SK-N-SH treated with all-trans-retinoic acid at 6 μM for 48 hours (cell line): ENCODE measurements at regions not wholly inside any gene's neighbourhood (a gene's known extent, or its start where the extent isn't known, plus 50 kb on each side); places are given as distances from the start of the nearest gene placed in this dataset.

Experiments used
- ATAC-seq: fragments of 200-7000 bp; cut with Tn5 transposase; 3 replicates; pipeline ENCODE4 v1.9.1; 2020; ENCODE audit warnings: mild to moderate bottlenecking, moderate library complexity
- ARNTL ChIP-seq: fragments of 450-650 bp; formaldehyde crosslinking; IDR thresholded peaks from 2 replicates; pipeline ENCODE4 v1.5.0; 2020; ENCODE audit warnings: low read depth, mild to moderate bottlenecking, moderate library complexity, borderline replicate concordance
- BACH2 ChIP-seq: fragments of 250-450 bp; sonication (Bioruptor Pico); IDR thresholded peaks from 2 replicates; pipeline ENCODE4 v1.9.0; 2021; ENCODE audit warnings: mild to moderate bottlenecking, borderline replicate concordance
- CSDC2 ChIP-seq: fragments of 250-450 bp; sonication (Bioruptor Pico); IDR thresholded peaks from 2 replicates; pipeline ENCODE4 v1.5.0; 2020; ENCODE audit warnings: mild to moderate bottlenecking, moderate library complexity
- ESRRG ChIP-seq: fragments of 250-450 bp; sonication (Bioruptor Pico); IDR thresholded peaks from 2 replicates; pipeline ENCODE4 v1.6.1; 2021; ENCODE audit warnings: mild to moderate bottlenecking
- GLIS3 ChIP-seq: fragments of 250-450 bp; sonication (Bioruptor Pico); IDR thresholded peaks from 2 replicates; pipeline ENCODE4 v1.5.0; 2020; ENCODE audit warnings: mild to moderate bottlenecking, moderate library complexity
- ISL1 ChIP-seq: fragments of 250-450 bp; sonication (Bioruptor Pico); IDR thresholded peaks from 2 replicates; pipeline ENCODE4 v2.1.2; 2022; ENCODE audit warnings: mild to moderate bottlenecking, moderate library complexity
- OSR1 ChIP-seq: fragments of 250-450 bp; sonication (Bioruptor Pico); IDR thresholded peaks from 2 replicates; pipeline ENCODE4 v1.8.0; 2022; ENCODE audit warnings: moderate library complexity, mild to moderate bottlenecking, inconsistent platforms
- POU6F1 ChIP-seq: fragments of 250-450 bp; sonication (Bioruptor Pico); IDR thresholded peaks from 2 replicates; pipeline ENCODE4 v1.8.0; 2021; ENCODE audit warnings: low read depth, mild to moderate bottlenecking, moderate library complexity, borderline replicate concordance
- PPARA ChIP-seq: fragments of 250-450 bp; sonication (Bioruptor Pico); IDR thresholded peaks from 2 replicates; pipeline ENCODE4 v1.5.0; 2020; ENCODE audit warnings: mild to moderate bottlenecking, borderline replicate concordance
- RARB ChIP-seq: fragments of 250-450 bp; sonication (Bioruptor Pico); IDR thresholded peaks from 2 replicates; pipeline ENCODE4 v1.8.0; 2021; ENCODE audit warnings: mild to moderate bottlenecking, moderate library complexity
- SNAI2 ChIP-seq: fragments of 250-450 bp; sonication (Bioruptor Pico); IDR thresholded peaks from 2 replicates; pipeline ENCODE4 v1.5.0; 2020; ENCODE audit warnings: mild to moderate bottlenecking, moderate library complexity
- TOX ChIP-seq: fragments of 250-450 bp; sonication (Bioruptor Pico); IDR thresholded peaks from 2 replicates; pipeline ENCODE4 v1.8.0; 2021; ENCODE audit warnings: mild to moderate bottlenecking, moderate library complexity, borderline replicate concordance
- TSHZ2 ChIP-seq: fragments of 250-450 bp; sonication (Bioruptor Pico); IDR thresholded peaks from 2 replicates; pipeline ENCODE4 v1.5.0; 2020; ENCODE audit warnings: mild to moderate bottlenecking, moderate library complexity
- ZC3H10 ChIP-seq: fragments of 250-450 bp; sonication (Bioruptor Pico); IDR thresholded peaks from 2 replicates; pipeline ENCODE4 v1.5.1; 2021; ENCODE audit warnings: mild to moderate bottlenecking, moderate library complexity
- ZFP3 ChIP-seq: fragments of 250-450 bp; sonication (Bioruptor Pico); IDR thresholded peaks from 2 replicates; pipeline ENCODE4 v1.5.0; 2020; ENCODE audit warnings: mild to moderate bottlenecking, moderate library complexity
- ZNF565 ChIP-seq: fragments of 450-650 bp; formaldehyde crosslinking; conservative IDR thresholded peaks from 2 replicates; pipeline ENCODE4 v1.5.0; 2020; ENCODE audit warnings: low read depth, mild to moderate bottlenecking, moderate library complexity
- ZNF70 ChIP-seq: fragments of 450-650 bp; formaldehyde crosslinking; IDR thresholded peaks from 2 replicates; pipeline ENCODE4 v1.5.0; 2020; ENCODE audit warnings: mild to moderate bottlenecking, moderate library complexity
- ZNF8 ChIP-seq: fragments of 450-650 bp; formaldehyde crosslinking; IDR thresholded peaks from 2 replicates; pipeline ENCODE4 v1.5.0; 2020; ENCODE audit warnings: mild to moderate bottlenecking, moderate library complexity
- TF ChIP-seq, protein P1 (sequence below): fragments of 250-450 bp; sonication (Bioruptor Pico); IDR thresholded peaks from 2 replicates; pipeline ENCODE4 v1.5.1; 2020; ENCODE audit warnings: low read depth, mild to moderate bottlenecking, moderate library complexity
- TF ChIP-seq, protein P2 (sequence below): fragments of 250-450 bp; sonication (Bioruptor Pico); IDR thresholded peaks from 2 replicates; pipeline ENCODE4 v1.8.0; 2020; ENCODE audit warnings: mild to moderate bottlenecking, moderate library complexity, borderline replicate concordance

GRCh38 chr10:71040343-71040742, 152.0 kb upstream of the PCBD1 start:
- TF ChIP-seq RARB (CRISPR knock-in tag), result no peak
- TF ChIP-seq POU6F1, result no peak
- no peak for TF ChIP-seq BACH2 (CRISPR knock-in tag)
- no peak for TF ChIP-seq ZNF565 (CRISPR knock-in tag)
- TF ChIP-seq ZC3H10 (CRISPR knock-in tag), result no peak
- TF ChIP-seq TSHZ2 (CRISPR knock-in tag), result no peak
- no peak for TF ChIP-seq ISL1 (CRISPR knock-in tag)
- ATAC-seq, result no peak

GRCh38 chr10:71040846-71041605, 152.7 kb upstream of the PCBD1 start:
- ATAC-seq, result peak; percentile 18; the same call in 1 of the 3 replicates
- TF ChIP-seq OSR1 (CRISPR knock-in tag), result no peak
- no peak for TF ChIP-seq PPARA
- no peak for TF ChIP-seq TSHZ2 (CRISPR knock-in tag)
- TF ChIP-seq RARB (CRISPR knock-in tag), result no peak
- TF ChIP-seq ZFP3 (CRISPR knock-in tag), result no peak
- no peak for TF ChIP-seq GLIS3 (CRISPR knock-in tag)
- TF ChIP-seq ESRRG, result no peak
- no peak for TF ChIP-seq ISL1 (CRISPR knock-in tag)
- TF ChIP-seq SNAI2, result no peak
- no peak for TF ChIP-seq ARNTL (CRISPR knock-in tag)
- no peak for TF ChIP-seq ZNF565 (CRISPR knock-in tag)
- TF ChIP-seq ZNF8 (CRISPR knock-in tag), result no peak
- TF ChIP-seq, protein P1, sequence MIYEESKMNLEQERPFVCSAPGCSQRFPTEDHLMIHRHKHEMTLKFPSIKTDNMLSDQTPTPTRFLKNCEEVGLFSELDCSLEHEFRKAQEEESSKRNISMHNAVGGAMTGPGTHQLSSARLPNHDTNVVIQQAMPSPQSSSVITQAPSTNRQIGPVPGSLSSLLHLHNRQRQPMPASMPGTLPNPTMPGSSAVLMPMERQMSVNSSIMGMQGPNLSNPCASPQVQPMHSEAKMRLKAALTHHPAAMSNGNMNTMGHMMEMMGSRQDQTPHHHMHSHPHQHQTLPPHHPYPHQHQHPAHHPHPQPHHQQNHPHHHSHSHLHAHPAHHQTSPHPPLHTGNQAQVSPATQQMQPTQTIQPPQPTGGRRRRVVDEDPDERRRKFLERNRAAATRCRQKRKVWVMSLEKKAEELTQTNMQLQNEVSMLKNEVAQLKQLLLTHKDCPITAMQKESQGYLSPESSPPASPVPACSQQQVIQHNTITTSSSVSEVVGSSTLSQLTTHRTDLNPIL (CRISPR knock-in tag), result no peak
- TF ChIP-seq, protein P2, sequence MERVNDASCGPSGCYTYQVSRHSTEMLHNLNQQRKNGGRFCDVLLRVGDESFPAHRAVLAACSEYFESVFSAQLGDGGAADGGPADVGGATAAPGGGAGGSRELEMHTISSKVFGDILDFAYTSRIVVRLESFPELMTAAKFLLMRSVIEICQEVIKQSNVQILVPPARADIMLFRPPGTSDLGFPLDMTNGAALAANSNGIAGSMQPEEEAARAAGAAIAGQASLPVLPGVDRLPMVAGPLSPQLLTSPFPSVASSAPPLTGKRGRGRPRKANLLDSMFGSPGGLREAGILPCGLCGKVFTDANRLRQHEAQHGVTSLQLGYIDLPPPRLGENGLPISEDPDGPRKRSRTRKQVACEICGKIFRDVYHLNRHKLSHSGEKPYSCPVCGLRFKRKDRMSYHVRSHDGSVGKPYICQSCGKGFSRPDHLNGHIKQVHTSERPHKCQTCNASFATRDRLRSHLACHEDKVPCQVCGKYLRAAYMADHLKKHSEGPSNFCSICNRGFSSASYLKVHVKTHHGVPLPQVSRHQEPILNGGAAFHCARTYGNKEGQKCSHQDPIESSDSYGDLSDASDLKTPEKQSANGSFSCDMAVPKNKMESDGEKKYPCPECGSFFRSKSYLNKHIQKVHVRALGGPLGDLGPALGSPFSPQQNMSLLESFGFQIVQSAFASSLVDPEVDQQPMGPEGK (CRISPR knock-in tag), result no peak
- no peak for TF ChIP-seq TOX (CRISPR knock-in tag)

DNA sequence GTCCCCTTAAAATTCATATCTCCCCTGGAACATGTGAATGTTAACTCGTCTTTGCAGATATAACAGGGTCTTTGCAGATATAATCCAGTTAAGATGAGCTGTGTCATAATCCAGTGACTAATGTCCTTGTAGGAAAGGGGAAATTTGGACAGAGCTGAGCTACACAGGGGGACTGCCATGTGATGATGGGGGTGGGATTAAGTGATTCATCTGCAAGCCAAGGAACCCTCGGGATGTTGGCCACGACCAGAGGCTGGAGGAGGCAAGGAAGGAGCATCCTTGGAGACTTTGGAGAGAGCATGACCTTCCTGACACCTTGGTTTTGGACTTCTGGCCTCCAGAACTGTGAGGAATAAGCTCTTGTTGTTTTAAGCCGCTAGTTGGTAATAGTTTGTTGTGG, 153.9 kb upstream of the PCBD1 start:
- no peak for ATAC-seq
- TF ChIP-seq OSR1 (CRISPR knock-in tag), result no peak
- no peak for TF ChIP-seq TSHZ2 (CRISPR knock-in tag)
- TF ChIP-seq ZNF70 (CRISPR knock-in tag), result no peak
- TF ChIP-seq ARNTL (CRISPR knock-in tag), result no peak
- no peak for TF ChIP-seq BACH2 (CRISPR knock-in tag)
- TF ChIP-seq, protein P2 (CRISPR knock-in tag), result no peak
- TF ChIP-seq CSDC2 (CRISPR knock-in tag), result no peak
- TF ChIP-seq SNAI2, result no peak
